ENCODE measurements at regions not wholly inside any gene's neighbourhood (a gene's known extent, or its start where the extent isn't known, plus 50 kb on each side); places are given as distances from the start of the nearest gene placed in this dataset.

DNA sequence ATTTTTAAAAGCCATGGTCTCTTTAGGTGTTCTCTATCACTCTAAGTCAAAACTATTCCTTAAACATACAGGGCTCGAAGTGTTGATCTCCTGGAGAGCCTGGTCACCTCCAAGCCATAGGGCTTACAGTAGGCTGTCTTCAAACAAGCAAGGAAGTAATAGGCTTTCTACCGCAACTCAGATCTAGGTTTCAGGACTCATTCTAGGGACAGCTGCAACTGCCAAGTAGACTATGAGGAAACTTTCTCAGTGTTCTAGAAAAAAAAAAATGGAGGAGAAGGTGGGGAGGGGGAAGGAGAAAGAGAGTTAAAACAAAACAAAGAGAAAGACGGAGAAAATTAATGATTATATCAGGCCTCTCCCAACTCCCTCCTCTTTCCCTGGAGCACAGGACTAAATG lies 106.9 kb upstream of the ETV6 start:
- peaks cover 2% of the 10 kb centered on the region for H4K20me1 ChIP-seq (replicated peaks; ENCODE audit: control insufficient read depth, extremely low read depth, insufficient read depth, low read length)
- intact Hi-C loops (cut with micrococcal nuclease): no loop called here
- BruUV-seq (replicated peaks): no TSS peak
- no peaks in the 10 kb centered on the region for H3K36me3 ChIP-seq (ENCODE audit: control insufficient read depth in 2 of 2, extremely low read depth in 1 of 2, insufficient read depth in 2 of 2, low read length in 2 of 2)
- no peak for DNase-seq (ENCODE audit: low read depth, low spot score)
- no peaks in the 10 kb centered on the region for H3K9me1 ChIP-seq (replicated peaks; ENCODE audit: control insufficient read depth, extremely low read depth, insufficient read depth, low read length)
- H3K9ac ChIP-seq (replicated peaks; ENCODE audit: extremely low read depth, insufficient read depth, low read length): no peak overlapping the region
- no peak overlapping the region for H3K4me2 ChIP-seq (ENCODE audit: insufficient read depth, low read length)
- ChIA-PET POLR2A (no interaction called here), CTCF (no interaction called here)
- H3K27ac ChIP-seq (ENCODE audit: insufficient read depth, low read depth, low read length): no peak overlapping the region
- TF ChIP-seq JUN (IDR thresholded peaks at IDR 0.05; ENCODE audit: borderline replicate concordance, insufficient read depth, insufficient read length, low read depth) (no peak), CTCF (IDR thresholded peaks at IDR 0.05; ENCODE audit: extremely low read depth in 1 of 2, insufficient read depth in 1 of 2, low read depth in 1 of 2, low read length in 2 of 2) (no peak), POLR2A (IDR thresholded peaks at IDR 0.05; ENCODE audit: low read depth, low read length) (no peak), MAX (IDR thresholded peaks at IDR 0.05; ENCODE audit: insufficient read depth, insufficient read length) (no peak), POLR2AphosphoS5 (IDR thresholded peaks at IDR 0.05; ENCODE audit: insufficient read depth, low read depth, low read length) (no peak), FOS (IDR thresholded peaks at IDR 0.05; ENCODE audit: borderline replicate concordance, insufficient read depth, low read length) (no peak), EZH2 (IDR thresholded peaks at IDR 0.05; ENCODE audit: borderline replicate concordance, low read depth, low read length, severe bottlenecking) (no peak), MYC (IDR thresholded peaks at IDR 0.05; ENCODE audit: low read depth, low read length) (no peak), GATA2 (IDR thresholded peaks at IDR 0.05; ENCODE audit: insufficient read depth, insufficient read length, low read depth, low read length) (no peak)
- no peak for FAIRE-seq
- H3K4me1 ChIP-seq (ENCODE audit: control insufficient read depth, extremely low read depth, insufficient read depth, low read length): peaks cover 12% of the 10 kb centered on the region
- H3K27me3 ChIP-seq (ENCODE audit: control insufficient read depth in 2 of 2, insufficient read depth in 2 of 2, low read length in 2 of 2): peaks cover 0 to 2% of the 10 kb centered on the region in 2 experiments
- dilution Hi-C loops (cut with MboI; ENCODE audit: extremely low pct_ligation_motif_present, low sequenced_read_pairs): no loop called here
- H3K79me2 ChIP-seq (ENCODE audit: control insufficient read depth, insufficient read depth, low read length): no peaks in the 10 kb centered on the region
- H3K4me3 ChIP-seq (replicated peaks in 1 of 3; ENCODE audit: insufficient read depth in 1 of 3, low read depth in 1 of 3, low read length in 3 of 3): no peak overlapping the region
- H2AFZ ChIP-seq (ENCODE audit: low read depth, low read length): no peak overlapping the region
- no peaks in the 10 kb centered on the region for H3K9me3 ChIP-seq (replicated peaks; ENCODE audit: control insufficient read depth, insufficient read depth, low read length)

Data from endothelial cell of umbilical vein (primary cell).